ENCODE measurements at regions not wholly inside any gene's neighbourhood (a gene's known extent, or its start where the extent isn't known, plus 50 kb on each side); places are given as distances from the start of the nearest gene placed in this dataset.
"Not testable (repeated sequence)": the region's sequence is repeated elsewhere in the genome, so short reads cannot be mapped to it uniquely, and the experiment has no call there.

- POLR2A ChIA-PET, result no interaction called here
Observed at GRCh38 chr7:119643558-119643957, 629.4 kb upstream of the KCND2 start.

GRCh38 chr7:119647286-119647685, 625.7 kb upstream of the KCND2 start:
- H3K9ac ChIP-seq (ENCODE audit: low read length), result no peak overlapping the region
- Mint-ChIP-seq H3K9me3 (ENCODE audit: insufficient read depth) (peaks cover 3% of the 10 kb centered on the region), H3K27ac (no peak overlapping the region), H3K4me3 (no peak overlapping the region), H3K4me1 (no peaks in the 10 kb centered on the region), H3K27me3 (no peaks in the 10 kb centered on the region)
- no peaks in the 10 kb centered on the region for H3K27me3 ChIP-seq (replicated peaks in 1 of 4; ENCODE audit: control extremely low read depth in 1 of 4, control insufficient read depth in 3 of 4, insufficient read depth in 4 of 4, low read length in 3 of 4)
- H3K4me1 ChIP-seq (ENCODE audit: control insufficient read depth in 2 of 2, insufficient read depth in 2 of 2, low read length in 2 of 2), result no peaks in the 10 kb centered on the region
- no CpG with 5 or more reads among the region's 1 CpG for WGBS (ENCODE audit: insufficient coverage)
- no peak for DNase-seq
- no peaks in the 10 kb centered on the region for H3K36me3 ChIP-seq (replicated peaks in 1 of 2; ENCODE audit: control extremely low read depth in 1 of 2, control insufficient read depth in 1 of 2, extremely low read depth in 1 of 2, insufficient read depth in 2 of 2, low read length in 1 of 2)
- no peaks in the 10 kb centered on the region for H3K9me3 ChIP-seq (ENCODE audit: control extremely low read depth in 1 of 3, control insufficient read depth in 2 of 3, insufficient read depth in 1 of 3, low read length in 2 of 3)
- CTCF ChIA-PET, result no interaction called here
- no peak overlapping the region for H3K27ac ChIP-seq (ENCODE audit: low read length in 2 of 2)
- H2AFZ ChIP-seq (ENCODE audit: insufficient read depth, low read depth, low read length, poor library complexity, severe bottlenecking), result no peak overlapping the region
- ATAC-seq (ENCODE audit: low read depth), result no peak
- TF ChIP-seq EZH2 (IDR thresholded peaks at IDR 0.05; ENCODE audit: borderline replicate concordance, insufficient read depth, low read depth, low read length, poor library complexity, severe bottlenecking) (no peak), CTCF (IDR thresholded peaks at IDR 0.05) (no peak)
- no peak overlapping the region for H3K4me2 ChIP-seq (replicated peaks; ENCODE audit: low read depth, low read length, poor library complexity, severe bottlenecking)
- intact Hi-C loops (cut with micrococcal nuclease), result no loop called here
- no peaks in the 10 kb centered on the region for H4K20me1 ChIP-seq (ENCODE audit: control insufficient read depth, insufficient read depth, low read length, poor library complexity, severe bottlenecking)
- POLR2A ChIA-PET, result no interaction called here
- no peak overlapping the region for H3K4me3 ChIP-seq (ENCODE audit: control extremely low read depth in 1 of 5, extremely low read depth in 1 of 5, insufficient read depth in 1 of 5, low read depth in 2 of 5, low read length in 4 of 5)
- no peaks in the 10 kb centered on the region for H3K79me2 ChIP-seq (ENCODE audit: control insufficient read depth, insufficient read depth, low read length)

More at GRCh38 chr7:119643558-119643957, 629.4 kb upstream of the KCND2 start:
- H2AFZ ChIP-seq (ENCODE audit: insufficient read depth, low read depth, low read length, poor library complexity, severe bottlenecking), result no peak overlapping the region
- ATAC-seq (ENCODE audit: low read depth), result no peak
- no peaks in the 10 kb centered on the region for H3K36me3 ChIP-seq (replicated peaks in 1 of 2; ENCODE audit: control extremely low read depth in 1 of 2, control insufficient read depth in 1 of 2, extremely low read depth in 1 of 2, insufficient read depth in 2 of 2, low read length in 1 of 2)
- intact Hi-C loops (cut with micrococcal nuclease), result no loop called here
- no peak overlapping the region for H3K4me2 ChIP-seq (replicated peaks; ENCODE audit: low read depth, low read length, poor library complexity, severe bottlenecking)
- H3K79me2 ChIP-seq (ENCODE audit: control insufficient read depth, insufficient read depth, low read length), result no peaks in the 10 kb centered on the region
- 63% methylated on average over 2 of the region's 6 CpGs for WGBS (ENCODE audit: insufficient coverage)
- Mint-ChIP-seq H3K27me3 (no peaks in the 10 kb centered on the region), H3K27ac (no peak overlapping the region), H3K4me1 (no peaks in the 10 kb centered on the region), H3K4me3 (no peak overlapping the region), H3K9me3 (ENCODE audit: insufficient read depth) (peaks cover 2% of the 10 kb centered on the region)
- no peaks in the 10 kb centered on the region for H3K4me1 ChIP-seq (ENCODE audit: control insufficient read depth in 2 of 2, insufficient read depth in 2 of 2, low read length in 2 of 2)
- no peaks in the 10 kb centered on the region for H3K9me3 ChIP-seq (ENCODE audit: control extremely low read depth in 1 of 3, control insufficient read depth in 2 of 3, insufficient read depth in 1 of 3, low read length in 2 of 3)
- no peak for DNase-seq
- CTCF ChIA-PET, result no interaction called here
- no peak overlapping the region for H3K9ac ChIP-seq (ENCODE audit: low read length)
- H3K4me3 ChIP-seq (ENCODE audit: control extremely low read depth in 1 of 5, extremely low read depth in 1 of 5, insufficient read depth in 1 of 5, low read depth in 2 of 5, low read length in 4 of 5), result no peak overlapping the region
- TF ChIP-seq CTCF (IDR thresholded peaks at IDR 0.05) (no peak), EZH2 (IDR thresholded peaks at IDR 0.05; ENCODE audit: borderline replicate concordance, insufficient read depth, low read depth, low read length, poor library complexity, severe bottlenecking) (no peak)
- no peaks in the 10 kb centered on the region for H3K27me3 ChIP-seq (replicated peaks in 1 of 4; ENCODE audit: control extremely low read depth in 1 of 4, control insufficient read depth in 3 of 4, insufficient read depth in 4 of 4, low read length in 3 of 4)
- H4K20me1 ChIP-seq (ENCODE audit: control insufficient read depth, insufficient read depth, low read length, poor library complexity, severe bottlenecking), result no peaks in the 10 kb centered on the region
- H3K27ac ChIP-seq (ENCODE audit: low read length in 2 of 2), result no peak overlapping the region

GRCh38 chr7:119648752-119649151, 624.2 kb upstream of the KCND2 start:
- POLR2A ChIA-PET, H3K27ac Mint-ChIP-seq: not testable (repeated sequence)

More at GRCh38 chr7:119648752-119649151, 624.2 kb upstream of the KCND2 start:
- H3K36me3 ChIP-seq (replicated peaks in 1 of 2; ENCODE audit: control extremely low read depth in 1 of 2, control insufficient read depth in 1 of 2, extremely low read depth in 1 of 2, insufficient read depth in 2 of 2, low read length in 1 of 2); ATAC-seq (ENCODE audit: low read depth); CTCF ChIA-PET; H3K4me3 ChIP-seq (ENCODE audit: control extremely low read depth in 1 of 5, extremely low read depth in 1 of 5, insufficient read depth in 1 of 5, low read depth in 2 of 5, low read length in 4 of 5); H3K27me3 ChIP-seq (replicated peaks in 1 of 4; ENCODE audit: control extremely low read depth in 1 of 4, control insufficient read depth in 3 of 4, insufficient read depth in 4 of 4, low read length in 3 of 4); H3K27ac ChIP-seq (ENCODE audit: low read length in 2 of 2); H3K4me1 Mint-ChIP-seq; H3K9me3 ChIP-seq (ENCODE audit: control extremely low read depth in 1 of 3, control insufficient read depth in 2 of 3, insufficient read depth in 1 of 3, low read length in 2 of 3); H4K20me1 ChIP-seq (ENCODE audit: control insufficient read depth, insufficient read depth, low read length, poor library complexity, severe bottlenecking); intact Hi-C loops (cut with micrococcal nuclease); H3K9me3 Mint-ChIP-seq (ENCODE audit: insufficient read depth); DNase-seq; H3K9ac ChIP-seq (ENCODE audit: low read length); H3K4me3 Mint-ChIP-seq; H3K79me2 ChIP-seq (ENCODE audit: control insufficient read depth, insufficient read depth, low read length); H3K4me2 ChIP-seq (replicated peaks; ENCODE audit: low read depth, low read length, poor library complexity, severe bottlenecking); H3K27me3 Mint-ChIP-seq; H2AFZ ChIP-seq (ENCODE audit: insufficient read depth, low read depth, low read length, poor library complexity, severe bottlenecking); H3K4me1 ChIP-seq (ENCODE audit: control insufficient read depth in 2 of 2, insufficient read depth in 2 of 2, low read length in 2 of 2): not testable (repeated sequence)
- WGBS (ENCODE audit: insufficient coverage), result no CpG with 5 or more reads among the region's 3 CpGs
